Peyer's patch (tissue), 4 donors: ENCODE measurements at regions not wholly inside any gene's neighbourhood (a gene's known extent, or its start where the extent isn't known, plus 50 kb on each side); places are given as distances from the start of the nearest gene placed in this dataset.
A peak's percentile ranks its signal among the peaks of the same experiment; 100 is the strongest.
"Not testable (repeated sequence)": the region's sequence is repeated elsewhere in the genome, so short reads cannot be mapped to it uniquely, and the experiment has no call there.

Experiments
- DNase-seq, 3 donors: peaks; one replicate each; pipeline ENCODE4 v3.0.0-alpha.2; 2017 to 2019
- H3K27ac ChIP-seq, 4 donors: fragments of 200-600 bp; sonication (generic); one replicate each; pipeline ENCODE4 v1.5.1; 2016 to 2019
- H3K27me3 ChIP-seq, 2 donors: fragments of 200-600 bp; sonication (generic); one replicate each; pipeline ENCODE4 v1.5.1; 2019
- H3K36me3 ChIP-seq, 3 donors: fragments of 200-600 bp; sonication (generic); one replicate each; pipeline ENCODE4 v1.5.1; 2016 to 2019
- H3K4me1 ChIP-seq, 4 donors: fragments of 200-600 bp; sonication (generic); one replicate each; pipeline ENCODE4 v1.5.1; 2016 to 2019
- H3K4me3 ChIP-seq, 4 donors: fragments of 200-600 bp; sonication (generic); 1 replicate in 3 of 4; 2 replicates in 1 of 4; pipeline ENCODE4 v1.5.1; 2016 to 2019; ENCODE audit warnings: mild to moderate bottlenecking in 1 of 4
- H3K9me3 ChIP-seq, 4 donors: fragments of 200-600 bp; sonication (generic); one replicate each; pipeline ENCODE4 v1.5.1; 2016 to 2019; ENCODE audit warnings: mild to moderate bottlenecking in 1 of 4
- CTCF ChIP-seq, 6 experiments: fragments of 450-650 bp in 4 of 6; fragments of 200-600 bp in 2 of 6; sonication (generic) in 1 of 6; IDR thresholded peaks; one replicate each; pipeline ENCODE4 v1.5.1; 2017 to 2019; ENCODE audit warnings: antibody characterized with exemption in 6 of 6, mild to moderate bottlenecking in 3 of 6, moderate library complexity in 1 of 6
- POLR2A ChIP-seq, 2 donors: fragments of 450-650 bp; IDR thresholded peaks; one replicate each; pipeline ENCODE4 v1.5.1; 2017; ENCODE audit warnings: antibody characterized with exemption in 2 of 2, mild to moderate bottlenecking in 2 of 2, moderate library complexity in 2 of 2

GRCh38 chr3:185306286-185306685 is 52.4 kb upstream of the EHHADH start:
- H3K4me1 ChIP-seq, H3K9me3 ChIP-seq, H3K36me3 ChIP-seq, H3K27ac ChIP-seq, H3K4me3 ChIP-seq, H3K27me3 ChIP-seq, DNase-seq: not testable (repeated sequence)

DNA sequence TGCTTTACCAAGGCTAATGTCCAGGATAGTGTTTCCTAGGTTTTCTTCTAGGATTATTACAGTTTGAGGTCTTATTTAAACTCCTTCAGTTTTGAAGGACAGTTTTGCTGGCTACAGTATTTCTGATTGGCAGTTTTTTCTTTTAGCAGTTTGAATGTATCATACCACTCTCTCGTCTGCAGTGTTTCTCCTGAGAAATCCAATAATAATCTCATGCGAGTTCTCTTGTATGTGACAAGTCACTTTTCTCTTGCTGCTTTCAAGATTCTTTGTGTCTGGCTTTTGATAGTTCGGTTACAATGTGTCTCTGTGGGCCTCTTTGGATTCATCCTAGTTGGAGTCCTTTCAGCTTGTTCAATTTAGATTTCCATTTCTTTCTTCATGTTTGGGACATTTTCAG is 53.0 kb upstream of the EHHADH start:
- no peak overlapping the region for H3K27ac ChIP-seq
- no peaks in the 10 kb centered on the region for H3K36me3 ChIP-seq
- H3K27me3 ChIP-seq, result no peaks in the 10 kb centered on the region
- H3K9me3 ChIP-seq, result peaks cover 0 to 7% (median 0%) of the 10 kb centered on the region in 4 donors
- no peak for TF ChIP-seq POLR2A (IDR thresholded peaks at IDR 0.05)
- no peak for TF ChIP-seq CTCF (IDR thresholded peaks at IDR 0.05)
- H3K4me1 ChIP-seq, result no peaks in the 10 kb centered on the region
- no peak overlapping the region for H3K4me3 ChIP-seq
- no peak for DNase-seq

DNA sequence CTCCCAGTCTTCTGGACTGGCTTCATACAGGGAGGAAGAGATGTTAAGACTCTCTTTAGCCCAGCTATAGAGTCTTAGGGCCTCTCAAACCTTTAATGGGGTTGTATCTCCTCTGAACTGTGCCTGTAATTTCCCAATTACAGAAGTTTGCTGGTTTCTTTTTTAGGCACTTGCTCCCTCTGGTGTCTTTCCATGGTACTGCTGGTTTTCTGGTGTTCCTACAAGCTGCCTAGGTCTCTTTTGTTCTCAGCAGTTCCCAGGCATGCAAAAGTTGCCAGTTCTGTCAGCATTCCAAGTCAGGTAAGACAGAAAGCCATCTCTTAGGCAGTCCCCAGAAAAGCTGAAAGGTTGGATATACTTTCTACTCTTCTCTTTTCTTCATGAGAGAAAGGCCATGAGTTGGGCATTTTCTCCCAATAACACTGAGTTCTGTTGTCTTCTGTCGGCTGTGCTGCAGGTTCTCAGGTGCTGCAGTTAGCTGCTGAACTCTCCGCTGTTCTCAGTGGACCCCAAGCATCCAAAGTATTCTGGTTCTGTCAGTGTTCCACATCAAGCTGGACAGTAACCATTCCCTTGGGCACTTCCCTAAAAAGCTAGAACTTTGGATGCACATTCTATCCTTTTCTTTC is 54.4 kb upstream of the EHHADH start:
- H3K4me1 ChIP-seq, result no peaks in the 10 kb centered on the region
- H3K36me3 ChIP-seq, result no peaks in the 10 kb centered on the region
- no peak overlapping the region for H3K4me3 ChIP-seq
- peaks cover 0 to 7% (median 0%) of the 10 kb centered on the region in 4 donors for H3K9me3 ChIP-seq
- no peaks in the 10 kb centered on the region for H3K27me3 ChIP-seq
- peak in 2 of 3 donors; percentile 34 to 77 for DNase-seq
- TF ChIP-seq POLR2A (IDR thresholded peaks at IDR 0.05), result no peak
- TF ChIP-seq CTCF (IDR thresholded peaks at IDR 0.05), result peak; percentile 17 to 79 (median 70)
- no peak overlapping the region for H3K27ac ChIP-seq

DNA sequence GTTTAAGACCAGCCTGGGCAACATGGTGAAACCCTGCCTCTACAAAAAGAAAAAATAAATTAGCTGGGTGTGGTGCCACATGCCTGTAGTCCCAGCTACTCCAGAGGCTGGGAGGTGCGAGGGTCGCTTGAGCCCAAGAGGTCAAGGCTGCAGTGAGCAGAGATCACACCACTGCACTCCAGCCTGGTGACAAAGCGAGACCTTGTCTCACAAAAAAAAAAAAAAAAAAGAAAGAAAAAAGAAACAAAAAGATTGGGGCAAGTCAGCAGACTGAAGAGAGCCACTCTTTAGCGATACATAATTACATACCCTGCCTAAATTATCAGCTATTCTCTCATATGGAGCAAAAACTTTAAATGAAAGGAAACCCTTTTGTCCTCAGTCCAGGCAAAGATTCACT is 53.6 kb upstream of the MAP3K13 start:
- no peak for DNase-seq
- Histone ChIP-seq H3K36me3 (no peaks in the 10 kb centered on the region), H3K4me3 (no peak overlapping the region), H3K4me1 (no peaks in the 10 kb centered on the region), H3K27ac (no peak overlapping the region), H3K9me3 (peaks cover 0 to 7% (median 0%) of the 10 kb centered on the region in 4 donors), H3K27me3 (no peaks in the 10 kb centered on the region)
- no peak for TF ChIP-seq POLR2A (IDR thresholded peaks at IDR 0.05)
- TF ChIP-seq CTCF (IDR thresholded peaks at IDR 0.05), result no peak

DNA sequence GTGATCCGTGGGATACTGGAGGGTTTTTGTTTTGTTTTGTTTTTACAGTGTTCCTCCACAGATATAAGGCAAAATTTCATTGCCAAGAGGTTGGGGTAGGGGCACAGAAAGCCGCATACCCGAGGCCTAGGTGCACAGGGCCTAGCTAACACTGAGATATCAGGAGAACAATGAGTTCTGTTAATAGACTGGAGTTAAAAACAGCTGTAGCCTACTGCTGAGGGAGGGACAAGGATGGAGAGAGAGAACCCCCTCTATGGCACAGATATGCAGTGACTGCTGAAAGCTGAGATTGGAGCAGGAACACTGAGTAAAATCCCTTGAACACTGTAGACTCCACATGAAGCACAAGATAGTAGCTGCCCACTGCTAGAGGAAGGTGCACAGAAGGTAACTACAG is 53.1 kb upstream of the MAP3K13 start:
- no peak for TF ChIP-seq CTCF (IDR thresholded peaks at IDR 0.05)
- no peaks in the 10 kb centered on the region for H3K4me1 ChIP-seq
- DNase-seq, result no peak
- no peaks in the 10 kb centered on the region for H3K27me3 ChIP-seq
- no peak overlapping the region for H3K4me3 ChIP-seq
- peaks cover 0 to 7% (median 0%) of the 10 kb centered on the region in 4 donors for H3K9me3 ChIP-seq
- no peaks in the 10 kb centered on the region for H3K36me3 ChIP-seq
- no peak overlapping the region for H3K27ac ChIP-seq

DNA sequence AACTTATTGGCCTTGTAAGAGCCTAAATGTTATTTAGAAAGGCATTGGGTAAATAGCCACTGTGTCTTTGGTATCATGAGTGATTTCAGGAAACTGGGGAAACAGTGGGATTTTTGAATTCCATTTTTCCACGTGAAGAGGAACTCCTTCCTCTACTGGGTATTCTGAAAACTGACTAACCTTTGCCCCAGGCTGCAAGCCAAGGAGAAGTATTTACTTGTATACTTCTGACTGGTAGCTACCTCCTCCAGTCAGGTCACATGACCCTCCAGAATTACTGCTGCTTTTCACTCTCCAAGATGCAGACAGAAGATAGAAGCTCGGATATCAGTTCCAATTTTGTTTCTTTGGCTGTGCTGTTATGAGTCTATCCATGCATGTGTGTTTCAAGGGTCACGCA is 50.9 kb upstream of the MAP3K13 start:
- Histone ChIP-seq H3K9me3 (peaks cover 0 to 1% (median 0%) of the 10 kb centered on the region in 4 donors), H3K4me3 (no peak overlapping the region), H3K27ac (no peak overlapping the region), H3K36me3 (no peaks in the 10 kb centered on the region), H3K27me3 (no peaks in the 10 kb centered on the region), H3K4me1 (no peaks in the 10 kb centered on the region)
- TF ChIP-seq CTCF (IDR thresholded peaks at IDR 0.05), result no peak
- no peak for TF ChIP-seq POLR2A (IDR thresholded peaks at IDR 0.05)
- DNase-seq, result peak in 1 of 3 donors; percentile 48
